ENCODE measurements at regions not wholly inside any gene's neighbourhood (a gene's known extent, or its start where the extent isn't known, plus 50 kb on each side); places are given as distances from the start of the nearest gene placed in this dataset.

- Histone ChIP-seq H3K27me3 (ENCODE audit: low read depth, low read length) (peaks cover 16% of the 10 kb centered on the region; the same call in 1 of the 2 replicates), H3K4me3 (ENCODE audit: low read length) (no peak overlapping the region), H3K79me2 (ENCODE audit: low read length) (no peaks in the 10 kb centered on the region), H2AFZ (ENCODE audit: low read depth, low read length) (no peak overlapping the region), H3K9me3 (ENCODE audit: insufficient read depth, low read length) (no peaks in the 10 kb centered on the region), H3K4me2 (ENCODE audit: low read length) (no peak overlapping the region), H3K36me3 (replicated peaks; ENCODE audit: low read depth, low read length) (no peaks in the 10 kb centered on the region), H3K4me1 (ENCODE audit: low read length) (no peaks in the 10 kb centered on the region), H3K9ac (ENCODE audit: low read length) (no peak overlapping the region), H3K27ac (ENCODE audit: low read length) (no peak overlapping the region), H4K20me1 (ENCODE audit: insufficient read depth, low read length) (0 out of 2 replicates have a peak, but pooled peaks cover 6% of the 10 kb centered on the region)
- TF ChIP-seq EZH2phosphoT487 (IDR thresholded peaks at IDR 0.05; ENCODE audit: low read depth): no peak
Measured at GRCh38 chr11:71098776-71099175, 153.6 kb downstream of the SHANK2 start.

- Histone ChIP-seq H3K36me3 (replicated peaks; ENCODE audit: low read depth, low read length) (no peaks in the 10 kb centered on the region), H3K9ac (ENCODE audit: low read length) (no peak overlapping the region), H3K79me2 (ENCODE audit: low read length) (no peaks in the 10 kb centered on the region), H2AFZ (ENCODE audit: low read depth, low read length) (no peak overlapping the region), H3K4me2 (ENCODE audit: low read length) (no peak overlapping the region), H3K27me3 (ENCODE audit: low read depth, low read length) (peaks cover 12% of the 10 kb centered on the region; the same call in 1 of the 2 replicates), H3K27ac (ENCODE audit: low read length) (no peak overlapping the region), H3K4me1 (ENCODE audit: low read length) (no peaks in the 10 kb centered on the region), H3K9me3 (ENCODE audit: insufficient read depth, low read length) (no peaks in the 10 kb centered on the region), H4K20me1 (ENCODE audit: insufficient read depth, low read length) (0 out of 2 replicates have a peak, but pooled peaks cover 6% of the 10 kb centered on the region), H3K4me3 (ENCODE audit: low read length) (no peak overlapping the region)
- TF ChIP-seq EZH2phosphoT487 (IDR thresholded peaks at IDR 0.05; ENCODE audit: low read depth) (no peak), CTCF (IDR thresholded peaks at IDR 0.05; ENCODE audit: low read depth, low read length) (no peak)
Measured at GRCh38 chr11:71097506-71098240, 154.7 kb downstream of the SHANK2 start.

GRCh38 chr11:71096751-71097388 lies 155.5 kb downstream of the SHANK2 start:
- Histone ChIP-seq H3K9ac (ENCODE audit: low read length) (no peak overlapping the region), H3K4me3 (ENCODE audit: low read length) (no peak overlapping the region), H3K36me3 (replicated peaks; ENCODE audit: low read depth, low read length) (no peaks in the 10 kb centered on the region), H3K4me2 (ENCODE audit: low read length) (no peak overlapping the region), H3K27me3 (ENCODE audit: low read depth, low read length) (peaks cover 15% of the 10 kb centered on the region), H2AFZ (ENCODE audit: low read depth, low read length) (no peak overlapping the region), H3K4me1 (ENCODE audit: low read length) (no peaks in the 10 kb centered on the region), H4K20me1 (ENCODE audit: insufficient read depth, low read length) (0 out of 2 replicates have a peak, but pooled peaks cover 6% of the 10 kb centered on the region), H3K79me2 (ENCODE audit: low read length) (no peaks in the 10 kb centered on the region), H3K9me3 (ENCODE audit: insufficient read depth, low read length) (no peaks in the 10 kb centered on the region), H3K27ac (ENCODE audit: low read length) (no peak overlapping the region)
- TF ChIP-seq CTCF (IDR thresholded peaks at IDR 0.05; ENCODE audit: low read depth, low read length): no peak

DNA sequence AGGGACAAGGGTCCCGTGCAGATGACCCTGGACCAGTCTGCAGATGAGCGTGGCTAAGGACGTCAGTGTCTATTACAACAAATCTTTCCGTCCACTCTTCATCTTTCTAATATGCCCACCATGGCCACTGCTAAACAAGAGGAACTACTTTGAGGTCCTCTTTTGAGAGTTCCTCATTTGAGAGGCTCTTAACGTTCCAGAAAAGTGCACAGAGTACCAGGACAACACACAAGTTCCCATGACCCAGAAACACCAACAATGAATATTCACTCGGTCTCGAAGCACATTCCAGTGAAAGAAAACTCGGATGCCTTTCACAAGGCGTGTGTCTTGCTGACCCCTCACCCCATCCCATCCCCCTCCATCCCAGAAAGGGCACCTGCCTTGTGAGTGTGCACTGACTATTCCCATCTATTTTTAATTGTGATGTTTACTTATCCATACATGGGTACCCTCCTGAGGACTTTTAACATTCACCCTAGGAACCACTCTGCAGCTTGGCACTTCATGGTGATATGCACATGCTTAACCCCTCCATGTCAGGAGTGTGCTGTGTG lies 157.0 kb downstream of the SHANK2 start:
- no peaks in the 10 kb centered on the region for H3K9me3 ChIP-seq (ENCODE audit: insufficient read depth, low read length)
- H4K20me1 ChIP-seq (ENCODE audit: insufficient read depth, low read length): 0 out of 2 replicates have a peak, but pooled peaks cover 11% of the 10 kb centered on the region
- no peak overlapping the region for H3K4me3 ChIP-seq (ENCODE audit: low read length)
- H3K9ac ChIP-seq (ENCODE audit: low read length): no peak overlapping the region
- H3K27ac ChIP-seq (ENCODE audit: low read length): no peak overlapping the region
- no peaks in the 10 kb centered on the region for H3K4me1 ChIP-seq (ENCODE audit: low read length)
- H3K4me2 ChIP-seq (ENCODE audit: low read length): no peak overlapping the region
- no peaks in the 10 kb centered on the region for H3K36me3 ChIP-seq (replicated peaks; ENCODE audit: low read depth, low read length)
- H3K79me2 ChIP-seq (ENCODE audit: low read length): no peaks in the 10 kb centered on the region
- H2AFZ ChIP-seq (ENCODE audit: low read depth, low read length): no peak overlapping the region
- no peak for TF ChIP-seq EZH2phosphoT487 (IDR thresholded peaks at IDR 0.05; ENCODE audit: low read depth)
- no peak for TF ChIP-seq CTCF (IDR thresholded peaks at IDR 0.05; ENCODE audit: low read depth, low read length)
- H3K27me3 ChIP-seq (ENCODE audit: low read depth, low read length): peaks cover 23% of the 10 kb centered on the region

All from OCI-LY3 (cell line).